Stomach (tissue), 4 donors: ENCODE measurements at regions not wholly inside any gene's neighbourhood (a gene's known extent, or its start where the extent isn't known, plus 50 kb on each side); places are given as distances from the start of the nearest gene placed in this dataset.

Experiments
- CTCF ChIP-seq, 7 experiments: fragments of 450-650 bp in 4 of 7; fragments of 200-600 bp in 3 of 7; sonication (generic) in 3 of 7; IDR thresholded peaks; one replicate each; pipeline ENCODE4 v1.5.1; 2016 to 2019; ENCODE audit warnings: antibody characterized with exemption in 7 of 7, control low read depth in 2 of 7, mild to moderate bottlenecking in 1 of 7
- EP300 ChIP-seq: sonication (generic); formaldehyde crosslinking; IDR thresholded peaks from one replicate; pipeline ENCODE4 v1.6.1; 2017; ENCODE audit warnings: antibody characterized with exemption
- POLR2AphosphoS5 ChIP-seq, 3 donors: sonication (generic); formaldehyde crosslinking; IDR thresholded peaks; one replicate each; pipeline ENCODE4 v1.6.1; 2016; ENCODE audit warnings: antibody characterized with exemption in 3 of 3

GRCh38 chr2:42976351-42976750 is 184.0 kb upstream of the HAAO start:
- TF ChIP-seq CTCF (IDR thresholded peaks at IDR 0.05) (no peak), POLR2AphosphoS5 (IDR thresholded peaks at IDR 0.05) (no peak), EP300 (no peak)
